Memory B cell (primary cell): ENCODE measurements at regions not wholly inside any gene's neighbourhood (a gene's known extent, or its start where the extent isn't known, plus 50 kb on each side); places are given as distances from the start of the nearest gene placed in this dataset.
"Not testable (repeated sequence)": the region's sequence is repeated elsewhere in the genome, so short reads cannot be mapped to it uniquely, and the experiment has no call there.

Source experiments
- ATAC-seq: fragments of 150-1000 bp; cut with Tn5 transposase; 2 replicates; pipeline ENCODE4 v1.10.0; 2021; ENCODE audit warnings: low read depth, mild to moderate bottlenecking, moderate library complexity
- DNase-seq, 2 donors: peaks; one replicate each; pipeline ENCODE4 v3.0.0; 2022; ENCODE audit warnings: low spot score in 2 of 2
- H3K27ac Mint-ChIP-seq: one replicate; pipeline ENCODE4 v1.8.0; 2022; ENCODE audit warnings: mild to moderate bottlenecking, moderate library complexity, mixed read lengths
- H3K27me3 Mint-ChIP-seq: one replicate; pipeline ENCODE4 v1.8.0; 2022; ENCODE audit warnings: mixed read lengths
- H3K36me3 Mint-ChIP-seq: one replicate; pipeline ENCODE4 v1.8.0; 2022; ENCODE audit warnings: mild to moderate bottlenecking, mixed read lengths
- H3K4me1 Mint-ChIP-seq: one replicate; pipeline ENCODE4 v1.8.0; 2022; ENCODE audit warnings: mixed read lengths
- H3K4me3 Mint-ChIP-seq: one replicate; pipeline ENCODE4 v1.8.0; 2022; ENCODE audit warnings: mild to moderate bottlenecking, moderate library complexity, mixed read lengths
- H3K9me3 Mint-ChIP-seq: one replicate; pipeline ENCODE4 v1.8.0; 2022; ENCODE audit warnings: mixed read lengths

- DNase-seq (no peak), ATAC-seq (no peak)
- Mint-ChIP-seq H3K4me1 (no peaks in the 10 kb centered on the region), H3K4me3 (no peak overlapping the region), H3K9me3 (no peaks in the 10 kb centered on the region), H3K27me3 (peaks cover 18% of the 10 kb centered on the region), H3K36me3 (no peaks in the 10 kb centered on the region), H3K27ac (no peak overlapping the region)
Measured at GRCh38 chr5:112570708-112571444, 151.8 kb upstream of the EPB41L4A start.

DNA sequence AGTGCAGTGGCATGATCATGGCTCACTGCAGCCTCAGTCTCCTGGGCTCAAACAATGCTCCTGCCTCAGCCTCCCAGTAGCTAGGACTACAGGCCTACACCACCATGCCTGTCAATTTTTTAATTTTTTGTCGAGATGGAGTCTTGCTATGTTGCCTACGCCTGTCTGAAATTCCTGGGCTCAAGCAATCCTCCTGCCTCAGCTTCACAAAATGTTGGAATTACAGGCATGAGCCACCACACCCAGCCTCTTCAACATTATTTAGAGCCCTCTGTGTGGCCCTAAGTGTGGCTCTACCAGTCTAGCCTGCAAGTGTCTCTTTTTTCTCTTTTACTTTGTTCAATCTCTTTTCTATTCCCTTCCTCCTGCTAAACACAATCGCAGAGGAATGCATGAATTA is 154.4 kb upstream of the EPB41L4A start:
- Mint-ChIP-seq H3K4me1 (no peaks in the 10 kb centered on the region), H3K9me3 (no peaks in the 10 kb centered on the region), H3K27me3 (peaks cover 18% of the 10 kb centered on the region), H3K27ac (no peak overlapping the region), H3K36me3 (no peaks in the 10 kb centered on the region), H3K4me3 (no peak overlapping the region)
- ATAC-seq = no peak
- no peak for DNase-seq

DNA sequence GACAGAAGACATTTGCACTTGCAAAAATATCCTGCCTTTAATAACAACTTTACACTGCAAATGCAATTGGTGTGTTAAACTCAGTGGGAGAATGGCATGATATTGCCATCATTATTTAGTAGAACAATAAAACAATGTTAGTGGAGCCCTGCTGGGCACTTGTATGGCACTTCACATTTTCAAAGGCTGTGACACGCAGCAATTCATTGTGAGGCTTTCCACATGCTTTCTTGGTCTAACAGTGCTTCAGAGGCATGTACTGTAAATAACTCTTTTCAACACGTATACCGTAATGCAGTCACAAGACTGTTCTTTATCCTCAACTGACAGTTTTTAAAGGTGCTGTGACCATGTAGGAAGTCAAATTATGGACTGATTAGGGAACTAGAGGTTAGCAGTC is 155.5 kb upstream of the EPB41L4A start:
- H3K36me3 Mint-ChIP-seq = no peaks in the 10 kb centered on the region
- ATAC-seq (no peak), DNase-seq (no peak)

DNA sequence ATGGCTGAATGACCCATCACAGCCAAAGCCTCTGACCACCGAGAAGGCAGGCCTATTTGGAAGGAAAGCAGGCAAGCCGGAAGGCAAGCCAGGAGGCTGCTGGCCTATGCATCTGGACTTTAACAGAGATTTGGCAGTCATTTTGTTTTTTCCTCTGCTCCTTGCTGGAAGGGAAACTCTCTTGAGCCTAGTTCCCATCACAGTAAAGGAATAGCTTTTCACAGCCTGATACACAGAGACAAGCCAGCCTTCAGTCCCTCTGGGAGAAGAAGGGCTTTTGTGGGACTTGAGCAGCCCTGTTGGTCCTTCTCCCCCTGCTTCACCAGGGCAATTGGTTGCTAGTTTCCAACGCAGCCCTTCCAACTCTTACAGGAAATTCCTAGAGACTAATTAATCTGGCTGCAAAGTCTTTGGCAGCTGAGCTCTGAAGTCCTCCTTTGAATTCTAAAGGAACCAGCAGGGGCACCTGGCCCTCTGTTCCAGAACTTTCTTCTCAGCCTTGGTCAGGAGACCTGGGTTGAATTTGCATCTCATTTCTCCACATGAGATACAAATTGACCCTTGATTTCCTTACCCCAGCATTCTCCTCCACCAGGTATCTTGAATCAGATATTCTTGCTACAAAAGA is 157.3 kb upstream of the EPB41L4A start:
- Mint-ChIP-seq H3K9me3 (no peaks in the 10 kb centered on the region), H3K36me3 (no peaks in the 10 kb centered on the region), H3K4me1 (no peaks in the 10 kb centered on the region), H3K4me3 (no peak overlapping the region), H3K27me3 (peaks cover 14% of the 10 kb centered on the region), H3K27ac (no peak overlapping the region)
- no peak for DNase-seq
- no peak for ATAC-seq

More for the DNA sequence above, 155.5 kb upstream of the EPB41L4A start:
- H3K27ac Mint-ChIP-seq = no peak overlapping the region
- no peaks in the 10 kb centered on the region for H3K9me3 Mint-ChIP-seq
- no peaks in the 10 kb centered on the region for H3K4me1 Mint-ChIP-seq
- H3K4me3 Mint-ChIP-seq = no peak overlapping the region
- peaks cover 18% of the 10 kb centered on the region for H3K27me3 Mint-ChIP-seq

- Mint-ChIP-seq H3K27me3 (peaks cover 8% of the 10 kb centered on the region), H3K4me1 (no peaks in the 10 kb centered on the region), H3K4me3 (no peak overlapping the region), H3K27ac (no peak overlapping the region), H3K36me3 (no peaks in the 10 kb centered on the region), H3K9me3 (no peaks in the 10 kb centered on the region)
- no peak for DNase-seq
- no peak for ATAC-seq
Measured at GRCh38 chr5:112579599-112580170, 158.0 kb upstream of the APC start.

DNA sequence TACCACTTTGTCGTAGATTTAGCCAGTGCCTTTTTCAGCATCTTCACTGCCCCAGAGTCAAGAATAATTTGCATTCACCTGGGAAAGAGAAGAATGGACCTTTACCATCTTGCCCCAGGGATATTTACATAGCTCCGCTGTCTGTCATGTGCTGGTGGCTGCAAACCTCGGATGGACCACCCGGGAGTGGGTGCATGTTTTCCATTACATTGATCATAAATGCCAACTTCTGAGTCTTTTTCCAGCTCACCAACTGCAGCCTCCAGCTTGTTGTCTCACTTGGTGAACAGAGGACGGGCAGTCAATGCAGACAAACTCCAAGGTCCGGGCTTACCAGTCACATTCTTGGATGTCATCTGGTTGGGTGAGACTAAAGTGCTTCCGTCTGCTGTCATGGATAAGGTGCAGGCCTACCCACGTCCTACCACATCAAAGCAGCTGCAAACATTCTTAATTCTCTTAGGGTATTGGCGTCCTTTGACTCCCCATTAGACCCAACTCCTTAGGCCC is 155.8 kb upstream of the APC start:
- Mint-ChIP-seq H3K4me3 (no peak overlapping the region), H3K9me3 (no peaks in the 10 kb centered on the region)
- ATAC-seq = no peak

DNA sequence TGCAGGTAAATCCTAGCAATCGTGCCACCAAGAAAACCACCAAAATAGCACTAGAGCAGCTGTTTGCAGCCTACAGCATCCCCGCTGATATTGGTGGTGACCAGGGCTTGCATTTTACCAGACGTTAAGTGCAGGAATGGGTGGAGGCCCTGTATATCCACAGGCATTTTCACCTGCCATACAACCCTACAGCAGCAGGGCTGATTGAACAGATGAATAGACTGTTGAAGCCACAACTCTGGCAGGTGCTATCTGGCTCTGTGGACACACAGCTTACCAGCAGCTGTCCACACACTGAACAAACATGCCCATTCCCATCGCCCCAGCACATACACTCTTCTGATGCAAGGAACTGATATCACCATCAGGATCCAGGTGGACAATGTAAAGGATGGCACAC is 154.5 kb upstream of the APC start:
- DNase-seq (no peak), ATAC-seq (no peak)
- no peak overlapping the region for H3K4me3 Mint-ChIP-seq
- H3K4me1 Mint-ChIP-seq = peaks cover 18% of the 10 kb centered on the region
- peaks cover 2% of the 10 kb centered on the region for H3K36me3 Mint-ChIP-seq
- H3K27ac Mint-ChIP-seq = no peak overlapping the region
- peaks cover 2% of the 10 kb centered on the region for H3K9me3 Mint-ChIP-seq
- H3K27me3 Mint-ChIP-seq = peaks cover 7% of the 10 kb centered on the region

More for the DNA sequence above, 155.8 kb upstream of the APC start:
- H3K27ac Mint-ChIP-seq = no peak overlapping the region
- no peaks in the 10 kb centered on the region for H3K36me3 Mint-ChIP-seq
- peaks cover 8% of the 10 kb centered on the region for H3K27me3 Mint-ChIP-seq
- DNase-seq = no peak
- H3K4me1 Mint-ChIP-seq = peaks cover 13% of the 10 kb centered on the region

DNA sequence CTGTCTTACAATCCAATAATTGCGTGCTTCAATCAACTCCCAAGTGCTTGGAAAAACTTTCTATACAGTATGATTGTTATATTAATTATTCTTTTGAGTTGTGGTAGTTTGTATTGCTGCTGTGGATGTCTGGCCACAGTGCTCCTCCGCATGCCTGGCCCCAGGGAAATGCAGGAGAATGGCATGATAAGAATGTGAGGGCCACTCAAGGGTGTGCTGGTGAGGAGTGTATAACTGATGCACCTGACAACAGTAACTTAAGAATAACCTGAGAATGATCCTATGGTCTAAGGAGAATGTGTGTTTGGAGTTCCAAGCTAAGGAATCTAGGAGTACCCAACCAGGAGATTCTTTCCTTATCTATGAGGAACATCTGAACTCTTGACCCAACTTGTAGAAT is 152.9 kb upstream of the APC start:
- peaks cover 25% of the 10 kb centered on the region for H3K4me1 Mint-ChIP-seq
- DNase-seq (no peak), ATAC-seq (no peak)
- peaks cover 2% of the 10 kb centered on the region for H3K36me3 Mint-ChIP-seq
- peaks cover 3% of the 10 kb centered on the region for H3K9me3 Mint-ChIP-seq
- peaks cover 6% of the 10 kb centered on the region for H3K27me3 Mint-ChIP-seq
- H3K27ac Mint-ChIP-seq = no peak overlapping the region
- H3K4me3 Mint-ChIP-seq = no peak overlapping the region

- H3K4me3 Mint-ChIP-seq = peak overlapping the region; percentile 43
- peak; percentile 33 to 35 for DNase-seq
- peaks cover 32% of the 10 kb centered on the region for H3K4me1 Mint-ChIP-seq
Measured at GRCh38 chr5:112586596-112587062, 151.1 kb upstream of the APC start.

GRCh38 chr5:112590858-112591257 is 146.8 kb upstream of the APC start:
- not testable (repeated sequence) for H3K27ac Mint-ChIP-seq, H3K27me3 Mint-ChIP-seq, H3K9me3 Mint-ChIP-seq, H3K36me3 Mint-ChIP-seq, DNase-seq, H3K4me3 Mint-ChIP-seq, ATAC-seq
- peaks cover 32% of the 10 kb centered on the region for H3K4me1 Mint-ChIP-seq

More at GRCh38 chr5:112586596-112587062, 151.1 kb upstream of the APC start:
- Mint-ChIP-seq H3K27ac (no peak overlapping the region), H3K27me3 (peaks cover 6% of the 10 kb centered on the region), H3K36me3 (peaks cover 2% of the 10 kb centered on the region), H3K9me3 (peaks cover 4% of the 10 kb centered on the region)
- peak; percentile 89 for ATAC-seq

DNA sequence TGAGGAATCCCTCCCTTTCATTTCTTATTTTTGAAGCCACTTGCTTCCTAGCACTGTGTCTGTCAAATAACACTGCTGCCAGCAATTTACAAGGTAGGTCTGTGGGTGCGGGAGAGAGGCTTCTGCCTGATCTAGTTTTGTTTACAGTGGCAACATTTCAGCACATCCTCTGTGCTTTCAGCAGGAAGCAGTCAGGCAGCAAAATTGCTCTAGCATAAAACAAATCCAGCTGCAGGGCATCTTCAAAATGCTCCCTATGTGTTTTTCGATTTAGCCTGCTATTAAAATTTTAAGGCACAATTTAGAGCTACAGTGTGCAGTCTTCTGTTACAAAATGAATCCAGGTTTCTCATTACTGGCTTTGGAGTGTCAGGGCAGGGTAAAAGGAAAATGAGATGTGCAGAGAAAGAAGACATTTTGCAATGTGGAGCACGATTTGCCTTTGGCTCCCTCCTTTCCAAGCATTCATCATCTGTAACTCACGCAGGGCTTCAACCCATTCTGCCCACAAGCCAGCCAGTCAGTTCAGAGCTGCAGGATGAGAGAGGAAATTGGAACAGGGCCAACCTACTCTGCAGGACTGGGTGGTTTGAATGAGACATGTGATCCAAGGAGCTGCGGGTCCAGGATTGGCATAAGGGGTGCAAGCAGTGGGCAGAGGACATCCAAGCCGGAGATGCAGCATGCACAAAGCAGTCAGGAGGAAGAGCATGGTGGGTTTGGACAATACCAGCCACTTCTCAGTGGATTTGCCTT is 143.4 kb upstream of the APC start:
- DNase-seq (no peak), ATAC-seq (no peak)
- Mint-ChIP-seq H3K36me3 (no peaks in the 10 kb centered on the region), H3K27ac (no peak overlapping the region), H3K4me1 (peaks cover 16% of the 10 kb centered on the region), H3K4me3 (no peak overlapping the region), H3K27me3 (peaks cover 8% of the 10 kb centered on the region), H3K9me3 (peaks cover 2% of the 10 kb centered on the region)

DNA sequence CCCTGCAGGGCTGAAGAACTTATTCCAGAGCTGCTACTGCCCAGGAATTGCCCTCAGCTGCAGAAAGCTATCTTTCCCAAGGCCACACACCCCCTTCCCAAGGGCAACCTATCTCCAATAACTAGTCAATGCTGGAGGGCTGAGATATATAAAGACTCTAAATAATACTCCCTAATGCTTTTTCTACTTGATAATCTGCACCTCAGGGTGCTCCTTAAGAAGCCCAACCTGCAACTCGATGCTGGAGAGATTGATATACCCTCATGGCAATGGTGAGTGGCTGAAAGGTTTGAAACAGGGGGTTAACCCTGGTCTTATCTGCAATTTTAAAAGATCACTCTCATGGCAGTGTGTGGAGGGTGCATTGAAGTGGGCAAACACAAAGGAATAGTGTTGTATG is 142.7 kb upstream of the APC start:
- H3K27me3 Mint-ChIP-seq = peaks cover 8% of the 10 kb centered on the region
- no peak overlapping the region for H3K4me3 Mint-ChIP-seq
- ATAC-seq = no peak
- no peaks in the 10 kb centered on the region for H3K36me3 Mint-ChIP-seq
- DNase-seq = no peak
- no peak overlapping the region for H3K27ac Mint-ChIP-seq
- peaks cover 11% of the 10 kb centered on the region for H3K4me1 Mint-ChIP-seq
- H3K9me3 Mint-ChIP-seq = peaks cover 2% of the 10 kb centered on the region

DNA sequence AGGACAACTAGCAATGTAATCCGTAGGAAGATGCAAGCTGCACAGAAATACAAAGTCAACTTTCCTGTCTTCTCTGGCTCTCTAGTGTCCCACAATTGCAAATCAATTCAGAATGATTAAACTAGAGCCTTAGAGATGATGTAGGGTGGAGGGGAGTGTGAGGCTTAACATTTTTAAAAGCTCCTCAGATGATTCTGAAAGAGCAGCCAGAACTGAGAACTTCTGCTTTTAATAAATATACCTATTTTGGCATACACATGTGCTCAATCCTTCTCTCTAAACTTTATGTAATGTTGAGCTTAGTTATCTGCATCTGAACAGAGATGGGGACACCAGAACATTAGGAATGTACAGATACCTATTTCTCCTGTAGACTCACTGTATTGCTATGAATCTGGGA is 139.9 kb upstream of the APC start:
- Mint-ChIP-seq H3K4me3 (no peak overlapping the region), H3K27ac (no peak overlapping the region), H3K9me3 (no peaks in the 10 kb centered on the region), H3K27me3 (peaks cover 10% of the 10 kb centered on the region), H3K4me1 (peaks cover 4% of the 10 kb centered on the region), H3K36me3 (no peaks in the 10 kb centered on the region)
- ATAC-seq = no peak
- no peak for DNase-seq

GRCh38 chr5:112600510-112600909 is 137.2 kb upstream of the APC start:
- not testable (repeated sequence) for ATAC-seq, DNase-seq, H3K36me3 Mint-ChIP-seq, H3K4me3 Mint-ChIP-seq, H3K4me1 Mint-ChIP-seq, H3K9me3 Mint-ChIP-seq, H3K27ac Mint-ChIP-seq, H3K27me3 Mint-ChIP-seq
